GM19023 (cell line): ENCODE measurements at regions not wholly inside any gene's neighbourhood (a gene's known extent, or its start where the extent isn't known, plus 50 kb on each side); places are given as distances from the start of the nearest gene placed in this dataset.
"Not testable (repeated sequence)": the region's sequence is repeated elsewhere in the genome, so short reads cannot be mapped to it uniquely, and the experiment has no call there.

Experiments used
- ATAC-seq: cut with Tn5 transposase; IDR thresholded peaks from one replicate; pipeline ENCODE4 v1.9.1; 2021; ENCODE audit warnings: mild to moderate bottlenecking, moderate library complexity; ENCODE audit not compliant: unreplicated experiment

- no peak for ATAC-seq
Measured at GRCh38 chr11:43172477-43172876, 139.3 kb upstream of the API5 start.

- no peak for ATAC-seq
Measured at GRCh38 chr11:43177975-43178374, 133.8 kb upstream of the API5 start.

GRCh38 chr11:43194459-43194858 lies 117.3 kb upstream of the API5 start:
- not testable (repeated sequence) for ATAC-seq

GRCh38 chr11:43197379-43197778 lies 114.4 kb upstream of the API5 start:
- ATAC-seq = no peak

GRCh38 chr11:43200031-43200430 lies 111.8 kb upstream of the API5 start:
- ATAC-seq = no peak

- ATAC-seq = no peak
Measured at GRCh38 chr11:43212279-43212678, 99.5 kb upstream of the API5 start.

GRCh38 chr11:43214471-43214870 lies 97.3 kb upstream of the API5 start:
- ATAC-seq = no peak

- ATAC-seq = no peak
Measured at GRCh38 chr11:43217849-43218248, 93.9 kb upstream of the API5 start.

- ATAC-seq = no peak
Measured at GRCh38 chr11:43222215-43222614, 89.6 kb upstream of the API5 start.

- ATAC-seq = no peak
Measured at GRCh38 chr11:43223026-43223425, 88.8 kb upstream of the API5 start.

- no peak for ATAC-seq
Measured at GRCh38 chr11:43234881-43235280, 76.9 kb upstream of the API5 start.

- no peak for ATAC-seq
Measured at GRCh38 chr11:43238341-43238740, 73.5 kb upstream of the API5 start.

GRCh38 chr11:43239791-43240190 lies 72.0 kb upstream of the API5 start:
- ATAC-seq = no peak

GRCh38 chr11:43242401-43242800 lies 69.4 kb upstream of the API5 start:
- ATAC-seq = no peak

GRCh38 chr11:43243927-43244326 lies 67.9 kb upstream of the API5 start:
- ATAC-seq = no peak

- no peak for ATAC-seq
Measured at GRCh38 chr11:43245466-43245865, 66.3 kb upstream of the API5 start.

- no peak for ATAC-seq
Measured at GRCh38 chr11:43250309-43250708, 61.5 kb upstream of the API5 start.

- no peak for ATAC-seq
Measured at GRCh38 chr11:43261775-43262174, 50.0 kb upstream of the API5 start.
